ENCODE measurements at regions not wholly inside any gene's neighbourhood (a gene's known extent, or its start where the extent isn't known, plus 50 kb on each side); places are given as distances from the start of the nearest gene placed in this dataset.

GRCh38 chr1:200319148-200319547, 90.7 kb downstream of the ZNF281 start:
- H3K4me1 ChIP-seq = no peaks in the 10 kb centered on the region
- no peaks in the 10 kb centered on the region for H3K36me3 ChIP-seq
- TF ChIP-seq POLR2A (IDR thresholded peaks at IDR 0.05) (no peak), CTCF (IDR thresholded peaks at IDR 0.05) (no peak)
- no peak for DNase-seq
- no peaks in the 10 kb centered on the region for H3K9me3 ChIP-seq
- no peaks in the 10 kb centered on the region for H3K27me3 ChIP-seq
- intact Hi-C loops (cut with DNase I; ENCODE audit: low total_unique reads) = no loop called here
- H3K4me3 ChIP-seq = no peak overlapping the region
- H3K27ac ChIP-seq = no peak overlapping the region

- no peak overlapping the region for H3K27ac ChIP-seq
- no peaks in the 10 kb centered on the region for H3K9me3 ChIP-seq
Measured at GRCh38 chr1:200317236-200317635, 92.6 kb downstream of the ZNF281 start.

GRCh38 chr1:200316148-200316803, 93.6 kb downstream of the ZNF281 start:
- TF ChIP-seq POLR2A (IDR thresholded peaks at IDR 0.05) = no peak
- no peaks in the 10 kb centered on the region for H3K27me3 ChIP-seq
- no peaks in the 10 kb centered on the region for H3K9me3 ChIP-seq
- no peak for DNase-seq
- intact Hi-C loops (cut with DNase I; ENCODE audit: low total_unique reads) = no loop called here
- H3K4me3 ChIP-seq = no peak overlapping the region
- no peaks in the 10 kb centered on the region for H3K36me3 ChIP-seq
- H3K27ac ChIP-seq = no peak overlapping the region
- H3K4me1 ChIP-seq = no peaks in the 10 kb centered on the region

More at GRCh38 chr1:200317236-200317635, 92.6 kb downstream of the ZNF281 start:
- TF ChIP-seq CTCF (IDR thresholded peaks at IDR 0.05) = no peak
- no peak for TF ChIP-seq POLR2A (IDR thresholded peaks at IDR 0.05)
- intact Hi-C loops (cut with DNase I; ENCODE audit: low total_unique reads) = no loop called here
- no peak overlapping the region for H3K4me3 ChIP-seq
- H3K4me1 ChIP-seq = no peaks in the 10 kb centered on the region
- H3K36me3 ChIP-seq = no peaks in the 10 kb centered on the region
- no peak for DNase-seq
- H3K27me3 ChIP-seq = no peaks in the 10 kb centered on the region

GRCh38 chr1:200314085-200314750, 95.6 kb downstream of the ZNF281 start:
- TF ChIP-seq CTCF (IDR thresholded peaks at IDR 0.05) (no peak), POLR2A (IDR thresholded peaks at IDR 0.05) (no peak)
- DNase-seq = no peak
- intact Hi-C loops (cut with DNase I; ENCODE audit: low total_unique reads) = no loop called here
- H3K9me3 ChIP-seq = no peaks in the 10 kb centered on the region
- H3K27me3 ChIP-seq = no peaks in the 10 kb centered on the region
- no peaks in the 10 kb centered on the region for H3K36me3 ChIP-seq
- H3K4me3 ChIP-seq = no peak overlapping the region
- H3K27ac ChIP-seq = no peak overlapping the region
- no peaks in the 10 kb centered on the region for H3K4me1 ChIP-seq

- no peak for TF ChIP-seq CTCF (IDR thresholded peaks at IDR 0.05)
- TF ChIP-seq POLR2A (IDR thresholded peaks at IDR 0.05) = no peak
- DNase-seq = no peak
- intact Hi-C loops (cut with DNase I; ENCODE audit: low total_unique reads) = no loop called here
- no peaks in the 10 kb centered on the region for H3K36me3 ChIP-seq
- no peaks in the 10 kb centered on the region for H3K9me3 ChIP-seq
- no peaks in the 10 kb centered on the region for H3K4me1 ChIP-seq
- H3K4me3 ChIP-seq = no peak overlapping the region
- no peak overlapping the region for H3K27ac ChIP-seq
- H3K27me3 ChIP-seq = no peaks in the 10 kb centered on the region
Measured at GRCh38 chr1:200311256-200311655, 98.6 kb downstream of the ZNF281 start.

All from uterus (tissue), 3 donors.